K562 (cell line): ENCODE measurements at regions not wholly inside any gene's neighbourhood (a gene's known extent, or its start where the extent isn't known, plus 50 kb on each side); places are given as distances from the start of the nearest gene placed in this dataset.

ENCODE experiments used
- BCLAF1 ChIP-seq, 2 experiments: fragments of 450-650 bp in 1 of 2; IDR thresholded peaks; 2 replicates each; pipeline ENCODE4 v1.6.1; 2011 to 2017; ENCODE audit warnings: low read depth in 2 of 2, antibody characterized with exemption in 1 of 2, borderline replicate concordance in 1 of 2, low read length in 1 of 2, mild to moderate bottlenecking in 1 of 2, mixed read lengths in 1 of 2; ENCODE audit not compliant: control insufficient read depth in 1 of 2
- MLX ChIP-seq, 2 experiments: fragments of 450-650 bp in 1 of 2; sonication (generic) in 1 of 2; formaldehyde crosslinking; conservative IDR thresholded peaks; 2 replicates each; pipeline versions ENCODE4 v1.4.0 to v1.8.1; 2020 to 2022; ENCODE audit warnings: mild to moderate bottlenecking in 1 of 2, missing genetic modification reagents in 1 of 2
- NELFE ChIP-seq: IDR thresholded peaks from 2 replicates; pipeline ENCODE4 v1.6.1; 2011; ENCODE audit warnings: mild to moderate bottlenecking; ENCODE audit not compliant: insufficient read depth, insufficient read length
- NRF1 ChIP-seq, 2 experiments: fragments of 450-650 bp; IDR thresholded peaks in 1 of 2; conservative IDR thresholded peaks in 1 of 2; 2 replicates each; pipeline ENCODE4 v1.6.1; 2014; ENCODE audit warnings: mild to moderate bottlenecking in 2 of 2
- ZNF146 ChIP-seq: IDR thresholded peaks from one replicate; pipeline ENCODE4 v1.6.1; 2018; ENCODE audit warnings: missing compliant biosample characterization; ENCODE audit not compliant: unreplicated experiment

GRCh38 chr5:73322437-73323076 lies 126.0 kb downstream of the FOXD1 start (continued):
- TF ChIP-seq NELFE (no peak), MLX (CRISPR knock-in tag; conservative IDR thresholded peaks at IDR 0.05) (no peak), NRF1 (conservative IDR thresholded peaks at IDR 0.05 in 1 of 2, IDR thresholded peaks at IDR 0.05 in 1 of 2) (no peak), ZNF146 (CRISPR knock-in tag) (no peak), BCLAF1 (IDR thresholded peaks at IDR 0.05; ENCODE audit: borderline replicate concordance in 1 of 2, control insufficient read depth in 1 of 2, low read depth in 2 of 2, low read length in 1 of 2) (no peak)
